Karpas-422 (cell line): ENCODE measurements at regions not wholly inside any gene's neighbourhood (a gene's known extent, or its start where the extent isn't known, plus 50 kb on each side); places are given as distances from the start of the nearest gene placed in this dataset.

Experiments
- DNase-seq: peaks from one replicate; pipeline ENCODE4 v3.0.0-alpha.2; 2015
- H2AFZ ChIP-seq: fragments of 200-600 bp; sonication (generic); 2 replicates; pipeline ENCODE4 v1.6.1; 2014; ENCODE audit warnings: antibody characterized with exemption, low read length, mixed read lengths
- H3K27ac ChIP-seq: fragments of 200-600 bp; sonication (generic); 2 replicates; pipeline ENCODE4 v1.5.1; 2014; ENCODE audit warnings: mild to moderate bottlenecking, low read length, moderate library complexity
- H3K27me3 ChIP-seq: fragments of 200-600 bp; sonication (generic); 2 replicates; pipeline ENCODE4 v1.6.1; 2014; ENCODE audit warnings: low read length, mixed read lengths
- H3K36me3 ChIP-seq: fragments of 200-600 bp; sonication (generic); 2 replicates; pipeline ENCODE4 v1.6.1; 2014; ENCODE audit warnings: low read length, mixed read lengths; ENCODE audit not compliant: insufficient read depth
- H3K4me1 ChIP-seq: fragments of 200-600 bp; sonication (generic); 2 replicates; pipeline ENCODE4 v1.6.1; 2014; ENCODE audit warnings: mild to moderate bottlenecking, low read length, mixed read lengths
- H3K4me2 ChIP-seq: fragments of 200-600 bp; sonication (generic); 2 replicates; pipeline ENCODE4 v1.6.1; 2014; ENCODE audit warnings: low read length, low read depth, mild to moderate bottlenecking; ENCODE audit not compliant: poor library complexity, severe bottlenecking
- H3K4me3 ChIP-seq: fragments of 200-600 bp; sonication (generic); 2 replicates; pipeline ENCODE4 v1.5.1; 2014; ENCODE audit warnings: mild to moderate bottlenecking, antibody characterized with exemption, low read length, mixed read lengths
- H3K79me2 ChIP-seq: fragments of 200-600 bp; sonication (generic); 2 replicates; pipeline ENCODE4 v1.6.1; 2014; ENCODE audit warnings: mild to moderate bottlenecking, low read length, mixed read lengths
- H3K9ac ChIP-seq: fragments of 200-600 bp; sonication (generic); 2 replicates; pipeline ENCODE4 v1.6.0; 2014; ENCODE audit warnings: low read length
- H3K9me2 ChIP-seq: fragments of 200-600 bp; sonication (generic), shearing (Covaris generic); replicated peaks from 2 replicates; pipeline ENCODE4 v1.6.0; 2014; ENCODE audit warnings: mild to moderate bottlenecking, low read length, moderate library complexity; ENCODE audit not compliant: insufficient read depth
- H3K9me3 ChIP-seq: fragments of 300-700, 200-600 bp; sonication (generic); 2 replicates; pipeline ENCODE4 v1.6.1; 2014; ENCODE audit warnings: low read length, mixed read lengths
- H4K20me1 ChIP-seq: fragments of 200-600 bp; sonication (generic); 2 replicates; pipeline ENCODE4 v1.6.1; 2014; ENCODE audit warnings: mild to moderate bottlenecking, antibody characterized with exemption, low read length, low read depth; ENCODE audit not compliant: insufficient read depth

GRCh38 chr13:109615721-109616420 lies 170.5 kb downstream of the IRS2 start:
- Histone ChIP-seq H3K4me2 (no peak overlapping the region), H4K20me1 (no peaks in the 10 kb centered on the region), H3K79me2 (no peaks in the 10 kb centered on the region), H2AFZ (no peak overlapping the region), H3K9me3 (no peaks in the 10 kb centered on the region), H3K27ac (no peak overlapping the region), H3K36me3 (no peaks in the 10 kb centered on the region), H3K9ac (no peak overlapping the region), H3K27me3 (no peaks in the 10 kb centered on the region), H3K4me3 (no peak overlapping the region), H3K4me1 (no peaks in the 10 kb centered on the region), H3K9me2 (no peaks in the 10 kb centered on the region)
- DNase-seq = no peak

GRCh38 chr13:109611912-109612691 lies 174.3 kb downstream of the IRS2 start:
- Histone ChIP-seq H3K4me2 (no peak overlapping the region), H3K4me1 (no peaks in the 10 kb centered on the region), H4K20me1 (no peaks in the 10 kb centered on the region), H3K36me3 (no peaks in the 10 kb centered on the region), H3K79me2 (no peaks in the 10 kb centered on the region), H3K9ac (no peak overlapping the region), H3K4me3 (no peak overlapping the region), H3K27ac (no peak overlapping the region), H3K27me3 (no peaks in the 10 kb centered on the region), H3K9me2 (no peaks in the 10 kb centered on the region), H2AFZ (no peak overlapping the region), H3K9me3 (no peaks in the 10 kb centered on the region)
- no peak for DNase-seq

- H2AFZ ChIP-seq = no peak overlapping the region
Measured at GRCh38 chr13:109610517-109610916, 175.9 kb downstream of the IRS2 start.

GRCh38 chr13:109608503-109608902 lies 177.9 kb downstream of the IRS2 start:
- H3K36me3 ChIP-seq = no peaks in the 10 kb centered on the region
- H3K9ac ChIP-seq = no peak overlapping the region
- DNase-seq = no peak
- H3K9me3 ChIP-seq = no peaks in the 10 kb centered on the region
- no peak overlapping the region for H3K27ac ChIP-seq
- H3K79me2 ChIP-seq = no peaks in the 10 kb centered on the region
- H4K20me1 ChIP-seq = no peaks in the 10 kb centered on the region
- H3K27me3 ChIP-seq = no peaks in the 10 kb centered on the region
- H3K4me2 ChIP-seq = no peak overlapping the region
- H2AFZ ChIP-seq = no peak overlapping the region
- H3K9me2 ChIP-seq = no peaks in the 10 kb centered on the region
- no peak overlapping the region for H3K4me3 ChIP-seq
- H3K4me1 ChIP-seq = no peaks in the 10 kb centered on the region

More at GRCh38 chr13:109610517-109610916, 175.9 kb downstream of the IRS2 start:
- Histone ChIP-seq H4K20me1 (no peaks in the 10 kb centered on the region), H3K79me2 (no peaks in the 10 kb centered on the region), H3K9me2 (no peaks in the 10 kb centered on the region), H3K4me2 (no peak overlapping the region), H3K4me1 (no peaks in the 10 kb centered on the region), H3K9me3 (no peaks in the 10 kb centered on the region), H3K4me3 (no peak overlapping the region), H3K27me3 (no peaks in the 10 kb centered on the region), H3K27ac (no peak overlapping the region), H3K36me3 (no peaks in the 10 kb centered on the region), H3K9ac (no peak overlapping the region)
- DNase-seq = peak; percentile 60

GRCh38 chr13:109608059-109608458 lies 178.3 kb downstream of the IRS2 start:
- Histone ChIP-seq H3K9me3 (no peaks in the 10 kb centered on the region), H3K4me3 (no peak overlapping the region), H3K36me3 (no peaks in the 10 kb centered on the region), H4K20me1 (no peaks in the 10 kb centered on the region), H3K27ac (no peak overlapping the region), H3K79me2 (no peaks in the 10 kb centered on the region), H3K9me2 (no peaks in the 10 kb centered on the region), H3K4me2 (no peak overlapping the region), H3K9ac (no peak overlapping the region), H3K27me3 (no peaks in the 10 kb centered on the region), H2AFZ (no peak overlapping the region), H3K4me1 (no peaks in the 10 kb centered on the region)
- no peak for DNase-seq

GRCh38 chr13:109606520-109606919 lies 179.9 kb downstream of the IRS2 start:
- Histone ChIP-seq H3K36me3 (no peaks in the 10 kb centered on the region), H3K4me2 (no peak overlapping the region), H3K4me3 (no peak overlapping the region), H3K4me1 (no peaks in the 10 kb centered on the region), H3K27ac (no peak overlapping the region), H3K27me3 (no peaks in the 10 kb centered on the region), H3K79me2 (no peaks in the 10 kb centered on the region), H3K9me3 (no peaks in the 10 kb centered on the region), H4K20me1 (no peaks in the 10 kb centered on the region), H3K9me2 (no peaks in the 10 kb centered on the region), H3K9ac (no peak overlapping the region), H2AFZ (no peak overlapping the region)
- no peak for DNase-seq

- DNase-seq = no peak
- Histone ChIP-seq H3K27me3 (no peaks in the 10 kb centered on the region), H4K20me1 (no peaks in the 10 kb centered on the region), H3K27ac (no peak overlapping the region), H3K36me3 (no peaks in the 10 kb centered on the region), H3K4me3 (no peak overlapping the region), H3K4me1 (no peaks in the 10 kb centered on the region), H3K79me2 (no peaks in the 10 kb centered on the region), H3K9me3 (no peaks in the 10 kb centered on the region), H3K4me2 (no peak overlapping the region), H3K9me2 (no peaks in the 10 kb centered on the region), H3K9ac (no peak overlapping the region), H2AFZ (no peak overlapping the region)
Measured at GRCh38 chr13:109605846-109606245, 180.5 kb downstream of the IRS2 start.

GRCh38 chr13:109604894-109605293 lies 181.5 kb downstream of the IRS2 start:
- H3K9me2 ChIP-seq = no peaks in the 10 kb centered on the region
- DNase-seq = no peak
- no peak overlapping the region for H3K9ac ChIP-seq
- no peak overlapping the region for H3K27ac ChIP-seq
- H3K4me1 ChIP-seq = peaks cover 2% of the 10 kb centered on the region
- no peaks in the 10 kb centered on the region for H3K79me2 ChIP-seq
- H4K20me1 ChIP-seq = no peaks in the 10 kb centered on the region
- no peak overlapping the region for H3K4me2 ChIP-seq
- H3K27me3 ChIP-seq = no peaks in the 10 kb centered on the region
- H2AFZ ChIP-seq = no peak overlapping the region
- H3K4me3 ChIP-seq = no peak overlapping the region
- no peaks in the 10 kb centered on the region for H3K9me3 ChIP-seq
- H3K36me3 ChIP-seq = no peaks in the 10 kb centered on the region; the same call in 1 of the 2 replicates
